ENCODE measurements at regions not wholly inside any gene's neighbourhood (a gene's known extent, or its start where the extent isn't known, plus 50 kb on each side); places are given as distances from the start of the nearest gene placed in this dataset.

GRCh38 chr18:8462651-8463185 lies 146.5 kb upstream of the RAB12 start:
- Histone ChIP-seq H3K4me3 (ENCODE audit: low read length) (no peak overlapping the region), H3K79me2 (ENCODE audit: control insufficient read depth, low read length) (no peaks in the 10 kb centered on the region), H3K4me2 (ENCODE audit: low read length) (no peak overlapping the region), H3K9me2 (replicated peaks; ENCODE audit: control insufficient read depth, low read length) (no peaks in the 10 kb centered on the region), H3K27ac (ENCODE audit: low read depth, low read length) (no peak overlapping the region), H4K20me1 (ENCODE audit: control insufficient read depth, insufficient read depth, low read depth, low read length) (no peaks in the 10 kb centered on the region), H3K36me3 (ENCODE audit: control insufficient read depth, low read length) (no peaks in the 10 kb centered on the region), H3K9me3 (ENCODE audit: control insufficient read depth, insufficient read depth, low read length) (no peaks in the 10 kb centered on the region), H3K4me1 (ENCODE audit: control insufficient read depth, low read length) (no peaks in the 10 kb centered on the region), H3F3A (ENCODE audit: control insufficient read depth, insufficient read depth) (no peaks in the 10 kb centered on the region), H3K27me3 (ENCODE audit: control insufficient read depth, low read length) (no peaks in the 10 kb centered on the region)
- no peak for TF ChIP-seq EZH2phosphoT487 (IDR thresholded peaks at IDR 0.05; ENCODE audit: borderline replicate concordance, low read length)
- no peak for TF ChIP-seq CTCF (IDR thresholded peaks at IDR 0.05; ENCODE audit: low read depth, low read length, poor library complexity, severe bottlenecking)

DNA sequence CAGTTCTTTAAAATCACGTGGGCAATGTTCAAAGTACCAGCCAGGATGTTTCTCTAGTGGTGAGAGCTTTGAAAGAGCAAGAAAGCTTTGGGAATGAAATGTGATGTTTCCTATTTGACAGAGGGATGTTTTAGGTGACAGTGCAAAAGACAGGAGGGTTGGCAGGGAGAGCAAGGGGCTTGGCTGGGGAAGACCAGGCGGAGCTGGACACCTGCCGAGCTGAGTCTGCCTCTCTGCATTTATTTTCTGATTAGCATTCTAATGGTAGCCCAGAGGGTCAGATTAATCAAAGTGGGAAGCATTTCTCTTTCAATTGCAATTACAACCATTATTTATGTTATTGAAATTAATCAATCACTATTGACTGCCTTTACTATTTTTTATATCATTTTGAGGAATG lies 145.4 kb upstream of the RAB12 start:
- H3K27me3 ChIP-seq (ENCODE audit: control insufficient read depth, low read length), result no peaks in the 10 kb centered on the region
- H3K27ac ChIP-seq (ENCODE audit: low read depth, low read length), result no peak overlapping the region
- H3K4me1 ChIP-seq (ENCODE audit: control insufficient read depth, low read length), result no peaks in the 10 kb centered on the region
- no peaks in the 10 kb centered on the region for H3K9me3 ChIP-seq (ENCODE audit: control insufficient read depth, insufficient read depth, low read length)
- H3K79me2 ChIP-seq (ENCODE audit: control insufficient read depth, low read length), result no peaks in the 10 kb centered on the region
- H3K4me2 ChIP-seq (ENCODE audit: low read length), result no peak overlapping the region
- no peak for TF ChIP-seq CTCF (IDR thresholded peaks at IDR 0.05; ENCODE audit: low read depth, low read length, poor library complexity, severe bottlenecking)
- TF ChIP-seq EZH2phosphoT487 (IDR thresholded peaks at IDR 0.05; ENCODE audit: borderline replicate concordance, low read length), result no peak
- H4K20me1 ChIP-seq (ENCODE audit: control insufficient read depth, insufficient read depth, low read depth, low read length), result no peaks in the 10 kb centered on the region
- no peaks in the 10 kb centered on the region for H3K9me2 ChIP-seq (replicated peaks; ENCODE audit: control insufficient read depth, low read length)
- H3K4me3 ChIP-seq (ENCODE audit: low read length), result no peak overlapping the region
- no peaks in the 10 kb centered on the region for H3K36me3 ChIP-seq (ENCODE audit: control insufficient read depth, low read length)
- H3F3A ChIP-seq (ENCODE audit: control insufficient read depth, insufficient read depth), result no peaks in the 10 kb centered on the region

- TF ChIP-seq EZH2phosphoT487 (IDR thresholded peaks at IDR 0.05; ENCODE audit: borderline replicate concordance, low read length) (no peak), CTCF (IDR thresholded peaks at IDR 0.05; ENCODE audit: low read depth, low read length, poor library complexity, severe bottlenecking) (no peak)
- Histone ChIP-seq H3K4me1 (ENCODE audit: control insufficient read depth, low read length) (no peaks in the 10 kb centered on the region), H3K36me3 (ENCODE audit: control insufficient read depth, low read length) (no peaks in the 10 kb centered on the region), H3K9me3 (ENCODE audit: control insufficient read depth, insufficient read depth, low read length) (no peaks in the 10 kb centered on the region), H3K27me3 (ENCODE audit: control insufficient read depth, low read length) (no peaks in the 10 kb centered on the region; the same call in 1 of the 2 replicates), H3F3A (ENCODE audit: control insufficient read depth, insufficient read depth) (no peaks in the 10 kb centered on the region), H3K27ac (ENCODE audit: low read depth, low read length) (no peak overlapping the region), H3K79me2 (ENCODE audit: control insufficient read depth, low read length) (no peaks in the 10 kb centered on the region), H3K4me2 (ENCODE audit: low read length) (no peak overlapping the region), H4K20me1 (ENCODE audit: control insufficient read depth, insufficient read depth, low read depth, low read length) (no peaks in the 10 kb centered on the region), H3K4me3 (ENCODE audit: low read length) (no peak overlapping the region), H3K9me2 (replicated peaks; ENCODE audit: control insufficient read depth, low read length) (no peaks in the 10 kb centered on the region)
Measured at GRCh38 chr18:8468191-8468590, 141.0 kb upstream of the RAB12 start.

Data from DOHH2 (cell line).